KBM-7 (cell line): ENCODE measurements at regions not wholly inside any gene's neighbourhood (a gene's known extent, or its start where the extent isn't known, plus 50 kb on each side); places are given as distances from the start of the nearest gene placed in this dataset.
A peak's percentile ranks its signal among the peaks of the same experiment; 100 is the strongest.
"Not testable (repeated sequence)": the region's sequence is repeated elsewhere in the genome, so short reads cannot be mapped to it uniquely, and the experiment has no call there.

Experiments
- DNase-seq: peaks from one replicate; pipeline ENCODE4 v3.0.0-alpha.2; 2015
- in situ Hi-C: fragments of 300-500 bp; cut with MboI; formaldehyde crosslinking; loops from 2 replicates; pipeline ENCODE4 v1.14.3; 2020; ENCODE audit warnings: low sequenced_read_pairs, low pct_unique_long_range_greater_than_20kb, mixed read lengths

DNA sequence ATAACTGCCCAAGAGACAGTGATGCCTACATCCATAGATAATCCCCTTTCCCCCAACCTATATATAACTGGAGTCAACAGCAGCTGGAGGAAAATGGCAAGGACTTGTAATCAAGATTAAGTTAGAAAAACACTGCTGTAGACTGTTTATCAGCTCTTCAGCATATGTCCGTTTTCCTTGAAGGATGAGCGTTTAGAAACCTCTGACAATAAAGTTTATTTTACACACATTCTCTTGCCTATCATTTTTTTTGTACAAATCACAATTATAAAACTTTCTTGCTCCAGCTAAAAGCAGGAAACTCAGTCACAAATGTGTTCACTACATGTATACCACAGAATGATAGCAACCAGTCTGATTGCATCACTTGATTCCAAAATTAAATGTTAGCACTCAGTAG is 50.8 kb downstream of the PPIAL4G start:
- in situ Hi-C loops = not testable (repeated sequence)

DNA sequence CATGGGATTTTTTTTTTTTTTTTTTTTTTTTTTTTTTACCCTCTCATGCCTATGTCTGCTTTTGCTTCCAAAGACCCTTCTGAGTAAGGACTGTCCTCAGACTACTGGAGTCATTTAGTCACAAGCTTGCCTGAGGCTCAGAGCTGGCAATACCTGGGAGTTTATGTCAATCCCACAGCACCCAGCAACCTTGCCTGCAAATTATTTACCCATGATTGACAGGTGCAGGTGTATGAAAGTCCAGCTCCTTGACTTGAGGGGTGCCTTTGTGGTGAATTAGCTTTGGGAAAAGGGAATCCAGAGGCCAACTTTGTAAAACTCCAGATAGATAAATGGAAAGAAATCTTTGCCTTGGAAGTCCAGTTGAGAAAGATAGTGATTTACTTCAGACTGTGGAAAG is 53.2 kb downstream of the PPIAL4G start:
- DNase-seq = not testable (repeated sequence)

More for the DNA sequence above, 50.8 kb downstream of the PPIAL4G start:
- not testable (repeated sequence) for DNase-seq

DNA sequence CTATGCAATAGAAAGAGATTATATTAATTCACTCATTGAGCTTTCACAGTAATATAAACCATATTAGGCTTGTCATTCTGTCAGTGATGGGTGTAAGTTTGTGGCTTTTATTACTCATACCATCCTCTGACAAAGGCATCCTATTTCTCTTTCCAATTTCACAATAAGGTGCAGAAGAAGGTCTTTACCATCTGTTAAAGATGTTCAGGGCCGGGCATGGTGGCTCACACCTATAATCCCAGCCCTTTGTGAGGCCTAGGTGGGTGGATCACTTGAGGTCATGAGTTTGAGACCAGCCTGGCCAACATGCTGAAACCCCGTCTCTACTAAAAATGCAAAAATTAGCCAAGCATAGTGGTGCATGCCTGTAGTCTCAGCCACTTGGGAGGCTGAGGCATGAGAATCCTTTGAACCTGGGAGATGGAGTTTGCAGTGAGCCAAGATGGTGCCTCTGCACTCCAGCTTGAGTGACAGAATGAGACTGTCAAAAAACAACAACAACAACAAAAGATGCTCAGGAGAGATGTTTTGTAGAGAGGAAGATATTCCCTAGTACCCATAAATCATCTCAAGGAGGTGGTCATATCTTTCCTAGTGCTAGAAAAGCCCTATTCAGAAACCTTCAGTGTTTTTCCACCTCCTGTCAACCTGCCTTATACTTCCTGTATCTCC is 56.0 kb downstream of the PPIAL4G start:
- DNase-seq, in situ Hi-C loops: not testable (repeated sequence)

More for the DNA sequence above, 53.2 kb downstream of the PPIAL4G start:
- in situ Hi-C loops = not testable (repeated sequence)

DNA sequence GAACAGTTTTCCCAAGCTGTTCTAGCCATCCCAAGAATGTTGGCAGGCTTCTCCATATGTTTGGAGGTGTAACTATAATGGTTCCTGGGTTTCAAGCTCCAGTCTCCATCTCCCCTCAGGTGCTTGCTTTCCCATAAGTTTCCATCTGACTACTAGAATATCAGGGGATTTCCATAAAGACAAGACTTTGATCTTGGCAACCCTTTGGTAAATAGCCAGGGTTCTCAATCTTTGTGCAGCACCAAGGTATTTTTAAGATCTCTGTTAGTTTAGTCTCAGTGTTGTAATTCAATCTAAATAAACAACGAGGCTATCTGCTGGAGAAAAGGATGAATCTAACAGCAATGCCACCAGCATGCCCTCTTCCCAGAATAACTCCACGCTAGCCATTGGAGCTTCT is 56.7 kb downstream of the PPIAL4G start:
- in situ Hi-C loops, DNase-seq: not testable (repeated sequence)

DNA sequence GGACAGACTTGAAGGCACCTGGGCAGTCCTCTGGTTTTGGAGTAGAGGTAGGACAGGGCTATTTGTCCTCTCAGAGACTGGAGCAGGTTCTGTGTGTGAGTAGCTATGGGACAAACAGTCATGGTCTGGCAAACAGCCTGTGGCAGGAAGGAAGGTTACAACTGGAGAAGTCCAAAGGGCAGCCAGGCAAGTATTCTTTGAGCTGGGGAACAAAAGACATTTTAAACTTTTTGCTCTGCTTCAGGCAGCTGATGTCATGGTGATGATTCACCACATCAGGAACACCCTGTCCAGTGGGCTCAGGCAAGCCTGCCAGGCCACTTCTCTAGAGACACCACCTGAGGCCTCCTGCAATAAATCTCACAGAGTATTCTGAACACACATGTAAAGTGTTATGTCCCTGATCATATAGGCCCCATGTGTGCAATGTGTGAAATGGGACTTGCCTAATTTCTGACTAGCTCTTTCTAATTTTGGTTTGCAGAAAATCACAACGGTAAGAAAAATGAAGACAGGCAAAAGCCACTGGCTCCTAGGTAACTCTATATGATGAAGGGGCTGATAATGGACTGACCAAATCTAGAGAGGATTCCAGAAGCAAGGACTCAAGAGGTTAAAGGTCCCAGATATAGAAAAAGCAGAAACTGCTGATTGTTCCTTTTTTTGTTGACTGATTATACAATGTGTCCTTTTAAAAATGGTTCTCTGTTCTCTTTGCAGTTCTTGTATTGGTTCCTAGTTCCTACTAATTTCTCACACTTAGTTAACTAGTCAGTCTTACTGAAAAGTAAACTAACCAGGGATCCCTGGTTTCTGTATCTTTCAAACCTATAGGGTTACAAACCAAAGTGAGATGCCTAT is 58.7 kb downstream of the PPIAL4G start:
- in situ Hi-C loops = not testable (repeated sequence)
- DNase-seq = peak; percentile 8

DNA sequence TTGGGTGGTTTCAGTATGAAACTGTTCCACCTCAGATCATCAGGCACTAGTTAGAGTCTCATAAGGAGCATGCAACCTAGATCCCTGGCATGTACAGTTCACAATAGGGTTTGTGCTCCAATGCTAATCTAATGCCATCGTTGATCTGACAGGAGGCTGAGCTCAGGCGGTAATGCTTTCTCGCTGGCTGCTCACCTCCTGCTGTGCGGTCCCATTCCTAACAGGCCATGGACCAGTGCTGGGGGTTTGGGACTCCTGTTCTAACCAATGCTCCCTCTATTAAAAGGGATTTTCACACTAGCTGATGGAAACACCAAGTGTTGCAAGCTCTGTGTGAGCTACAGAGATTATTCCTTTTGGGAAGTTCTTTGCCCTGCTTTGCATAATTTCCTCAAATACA is 60.2 kb downstream of the PPIAL4G start:
- DNase-seq, in situ Hi-C loops: not testable (repeated sequence)

DNA sequence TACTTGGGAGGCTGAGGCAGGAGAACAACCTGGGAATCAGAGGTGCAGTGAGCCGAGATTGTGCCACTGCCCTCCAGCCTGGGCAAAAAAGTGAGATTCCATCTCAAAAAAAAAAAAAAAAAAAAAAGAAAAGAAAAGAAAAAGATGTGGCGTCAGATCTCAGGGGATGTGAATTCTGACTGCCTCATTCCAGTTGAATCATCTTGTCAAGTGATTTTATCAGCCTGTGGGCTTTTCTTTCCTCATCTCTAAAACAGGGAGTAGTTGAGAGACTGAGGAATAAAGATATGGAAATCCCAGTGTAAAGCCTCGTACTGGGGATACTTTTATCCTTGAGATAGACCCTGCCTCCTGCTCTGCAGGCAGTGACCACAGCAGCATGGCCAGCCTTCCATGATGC is 65.9 kb downstream of the PPIAL4G start:
- DNase-seq, in situ Hi-C loops: not testable (repeated sequence)

DNA sequence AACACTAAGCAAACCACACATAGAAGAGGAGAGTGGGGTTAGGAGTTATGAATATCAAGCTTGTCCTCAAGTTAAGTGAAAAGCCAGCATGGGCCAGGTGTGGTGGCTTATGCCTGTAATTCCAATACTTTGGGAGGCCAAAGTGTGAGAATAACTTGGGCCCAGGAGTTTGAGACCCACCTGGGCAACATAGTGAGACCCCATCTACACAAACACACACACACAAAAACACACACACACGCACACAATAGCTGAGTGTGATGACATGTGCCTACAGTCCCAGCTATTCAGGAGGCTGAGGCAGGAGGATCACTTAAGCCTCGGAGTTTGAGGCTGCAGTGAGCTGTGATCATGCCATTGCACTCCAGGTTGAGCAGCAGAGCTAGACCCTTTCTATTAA is 69.7 kb downstream of the PPIAL4G start:
- DNase-seq, in situ Hi-C loops: not testable (repeated sequence)

DNA sequence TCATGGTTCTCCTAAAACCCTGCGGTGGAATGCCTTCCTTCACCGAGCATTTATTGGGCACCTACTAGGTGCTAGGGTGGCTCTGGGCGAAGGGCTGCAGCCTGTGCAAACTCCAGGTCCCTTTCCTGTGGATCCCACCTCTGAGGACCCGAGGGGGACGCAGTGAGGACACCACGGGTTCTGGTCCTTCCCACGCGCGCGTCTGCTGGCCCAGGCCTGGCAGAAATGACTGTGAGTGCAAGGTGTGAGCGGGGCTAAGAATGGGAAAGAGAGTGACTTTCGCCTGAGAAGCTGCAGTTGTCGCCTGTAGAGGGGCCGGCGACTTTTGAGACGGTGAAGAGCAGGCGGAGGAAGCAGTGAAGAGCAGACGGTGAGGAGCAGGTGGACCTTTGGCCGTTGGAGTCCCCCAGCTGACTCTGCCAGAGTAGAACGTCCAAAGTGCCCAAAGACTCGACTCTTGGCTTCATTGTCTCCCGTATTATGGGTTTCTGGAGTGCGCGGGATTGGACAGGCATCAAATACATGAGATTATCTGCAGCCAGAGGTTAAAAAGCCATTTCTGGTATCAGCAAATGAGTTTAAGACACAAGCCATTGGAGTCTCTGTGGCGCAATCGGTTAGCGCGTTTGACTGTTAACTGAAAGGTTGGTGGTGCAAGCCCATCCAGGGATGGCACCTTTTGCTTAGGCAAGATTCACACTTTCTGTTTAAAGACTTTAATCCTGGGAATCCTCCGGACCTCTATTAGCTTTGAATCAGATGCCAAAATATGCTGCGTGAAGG is 78.1 kb downstream of the PPIAL4G start:
- DNase-seq, in situ Hi-C loops: not testable (repeated sequence)

DNA sequence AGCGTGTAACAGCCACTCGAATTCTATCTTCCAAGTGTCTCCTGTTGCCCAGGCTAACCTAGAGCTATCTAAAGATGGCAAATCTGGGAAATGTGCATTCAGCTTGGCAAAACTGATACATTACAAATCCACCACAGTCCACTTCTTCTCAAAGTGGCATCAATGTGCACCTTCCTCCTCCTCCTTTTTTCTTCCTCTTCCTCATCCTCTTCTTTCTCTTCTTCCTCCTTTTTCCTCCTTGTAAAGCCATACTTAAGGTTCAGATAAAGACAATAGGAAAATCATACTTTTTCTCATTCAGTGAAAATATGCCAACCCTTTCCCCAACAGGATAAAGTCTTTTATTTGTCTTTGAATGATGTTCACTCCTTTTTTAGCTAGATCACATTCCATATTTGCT is 79.2 kb downstream of the PPIAL4G start:
- DNase-seq, in situ Hi-C loops: not testable (repeated sequence)

DNA sequence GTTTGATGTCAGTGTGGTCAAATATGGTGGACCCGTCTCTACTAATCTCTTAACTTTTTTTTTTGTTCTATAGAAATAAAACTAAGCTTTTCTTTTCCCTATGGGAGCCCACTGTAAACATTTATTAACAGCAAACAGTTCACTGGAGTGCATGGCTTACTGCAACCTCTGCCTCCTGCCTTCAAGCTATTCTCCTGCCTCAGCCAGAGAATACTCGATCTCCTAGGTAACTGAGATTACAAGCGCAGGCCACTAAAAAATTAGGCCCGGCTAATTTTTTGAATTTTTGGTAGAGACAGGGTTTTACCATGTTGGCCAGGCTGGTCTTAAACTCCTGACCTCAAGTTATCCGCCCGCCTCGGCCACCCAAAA is 80.0 kb downstream of the PPIAL4G start:
- in situ Hi-C loops, DNase-seq: not testable (repeated sequence)

DNA sequence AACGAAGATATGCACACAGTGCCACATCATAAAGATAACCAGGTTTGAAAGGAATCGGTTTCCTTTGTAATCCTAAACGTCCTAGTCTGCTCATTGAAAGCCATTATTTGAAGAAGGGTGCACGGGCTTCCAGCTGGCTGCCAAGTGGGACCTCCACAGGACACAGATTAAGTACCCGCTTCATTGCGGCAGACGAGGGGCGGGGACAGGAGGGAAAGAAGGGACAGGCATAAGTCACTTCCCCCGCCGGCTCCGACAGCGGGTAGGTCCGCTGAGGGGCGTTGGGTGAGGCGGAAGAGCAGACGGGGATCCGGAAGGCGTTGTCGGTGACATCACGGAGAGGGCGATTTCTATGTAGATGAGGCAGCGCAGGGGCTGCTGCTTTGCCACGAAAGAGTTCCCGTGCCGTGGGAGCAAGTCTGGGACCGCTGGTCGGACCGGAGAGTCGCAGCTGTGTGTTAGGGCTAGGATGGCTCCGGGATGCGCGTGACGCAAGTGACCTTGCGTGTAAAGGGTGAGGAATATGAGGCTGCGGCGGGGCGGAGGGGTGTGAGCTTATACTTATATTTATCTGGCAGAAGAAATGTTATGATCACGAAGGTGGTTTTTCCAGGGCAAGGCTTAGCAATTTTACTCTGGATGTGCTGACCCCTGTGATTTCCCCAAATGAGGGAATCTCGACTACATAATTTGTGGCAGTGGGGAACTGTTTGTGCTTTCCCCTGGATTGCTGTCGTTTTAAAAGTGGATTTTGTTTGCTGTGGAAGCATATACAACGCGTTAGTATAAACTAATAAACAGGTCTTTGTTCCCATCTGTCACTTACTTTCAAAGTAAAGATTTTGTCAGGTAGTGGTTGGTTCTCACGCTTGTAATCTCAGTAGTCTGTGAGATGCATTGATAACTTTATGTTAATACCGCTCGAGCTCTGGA is 80.7 kb downstream of the PPIAL4G start:
- DNase-seq = peak; percentile 89
- in situ Hi-C loops = not testable (repeated sequence)

DNA sequence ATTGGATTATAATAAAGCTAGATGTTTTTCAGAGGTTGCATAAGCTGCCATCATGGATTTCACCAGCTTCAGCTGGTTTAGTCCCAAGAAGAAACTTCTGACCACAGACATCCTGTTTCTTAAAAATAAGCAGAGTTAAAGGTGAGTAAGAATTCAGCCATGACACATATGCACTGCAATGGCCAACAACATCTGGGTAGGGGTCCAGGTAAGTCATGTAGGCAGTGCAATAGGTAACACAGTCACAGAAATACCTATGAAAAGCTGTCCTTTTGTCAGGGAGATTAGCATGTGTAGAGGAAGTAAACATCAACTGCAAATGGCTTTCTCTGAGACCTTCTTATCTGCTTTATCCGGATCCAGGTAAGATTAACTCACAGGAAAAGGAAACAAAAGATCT is 85.6 kb downstream of the PPIAL4G start:
- in situ Hi-C loops = not testable (repeated sequence)
- DNase-seq = peak; percentile 19

DNA sequence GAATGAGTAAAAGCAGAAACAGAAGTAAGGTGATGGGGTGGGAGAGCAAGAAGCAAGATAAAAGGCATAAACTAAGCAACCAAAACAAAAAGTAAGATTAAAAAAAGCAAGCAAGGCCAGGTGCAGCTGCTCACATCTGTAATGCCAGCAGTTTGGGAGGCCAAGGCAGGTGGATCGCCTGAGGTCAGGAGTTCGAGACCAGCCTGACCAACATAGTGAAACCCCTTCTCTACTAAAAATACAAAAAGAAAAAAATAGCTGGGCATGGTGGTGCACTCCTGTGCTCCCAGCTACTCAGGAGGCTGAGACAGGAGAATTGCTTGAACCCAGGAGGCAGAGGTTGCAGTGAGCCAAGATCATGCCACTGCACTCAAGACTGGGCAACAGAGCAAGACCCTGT is 90.6 kb downstream of the PPIAL4G start:
- DNase-seq, in situ Hi-C loops: not testable (repeated sequence)

DNA sequence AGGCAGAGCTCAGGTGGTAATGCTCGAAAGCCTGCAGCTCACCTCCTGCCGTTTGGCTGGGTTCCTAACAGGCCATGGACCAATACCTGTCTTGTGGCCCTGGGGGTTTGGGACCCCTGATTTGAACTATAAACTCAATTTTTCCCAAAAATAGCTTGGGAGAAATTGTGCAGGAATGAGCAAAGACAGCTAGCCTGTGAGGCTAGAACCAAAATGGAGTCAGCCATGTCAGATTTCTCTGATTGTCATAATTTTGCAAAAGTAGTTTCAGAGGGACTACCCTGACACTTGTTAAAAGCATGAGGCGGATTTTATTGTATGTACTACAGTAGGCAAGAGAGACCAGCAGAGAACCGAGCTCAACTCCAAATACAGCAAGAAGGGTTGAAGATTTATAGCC is 91.8 kb downstream of the PPIAL4G start:
- DNase-seq, in situ Hi-C loops: not testable (repeated sequence)

DNA sequence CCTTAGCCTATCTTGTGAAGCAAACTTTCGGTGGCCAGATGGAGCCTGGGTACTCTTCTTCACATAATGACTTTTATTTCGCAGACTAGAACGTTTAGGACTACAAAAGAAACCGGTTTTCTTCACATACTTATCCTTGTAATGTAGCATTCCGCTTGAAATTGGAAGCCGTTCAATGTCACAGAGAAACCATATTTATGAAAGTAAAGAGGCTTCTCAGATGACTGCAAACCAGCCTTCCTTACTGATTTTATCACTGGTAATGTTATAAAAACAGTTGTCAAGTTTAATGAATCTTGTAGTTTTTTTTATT is 94.1 kb downstream of the PPIAL4G start:
- DNase-seq = no peak
- in situ Hi-C loops = no loop called here

DNA sequence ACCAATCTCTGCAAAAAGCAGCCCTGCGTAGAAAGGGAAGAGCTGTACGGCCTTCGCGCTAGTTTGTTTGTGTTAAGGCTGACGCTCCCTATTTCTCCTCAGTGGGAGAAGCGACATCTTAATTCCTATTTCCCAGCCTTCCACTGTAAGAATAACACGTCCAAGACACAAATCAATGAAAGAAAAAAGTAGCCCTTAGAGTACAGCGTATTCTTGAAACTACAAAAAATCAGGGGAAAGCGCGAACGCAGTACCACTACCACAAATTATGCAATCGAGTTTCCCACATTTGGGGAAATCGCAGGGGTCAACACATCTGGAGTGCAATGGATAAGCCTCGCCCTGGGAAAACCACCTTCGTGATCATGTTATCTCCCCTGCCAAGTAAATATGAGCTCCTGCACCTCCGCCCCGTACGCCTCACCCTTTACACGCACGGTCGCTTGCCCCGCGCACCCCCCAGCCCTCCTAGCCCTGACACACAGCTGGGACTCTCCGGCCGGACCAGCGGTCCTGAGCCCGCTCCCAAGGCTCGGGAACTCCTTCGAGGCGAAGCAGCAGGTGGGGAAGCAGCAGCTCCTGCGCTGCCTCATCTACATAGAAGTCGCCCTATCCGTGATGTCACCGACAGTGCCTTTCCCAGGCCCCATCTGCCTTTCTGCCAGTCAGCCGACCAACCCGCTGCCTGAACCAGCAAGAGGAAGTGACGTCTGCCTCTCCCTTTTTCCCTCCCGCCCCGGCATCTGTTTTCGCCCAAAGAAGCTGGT is 94.7 kb downstream of the PPIAL4G start:
- no peak for DNase-seq
- in situ Hi-C loops = no loop called here

DNA sequence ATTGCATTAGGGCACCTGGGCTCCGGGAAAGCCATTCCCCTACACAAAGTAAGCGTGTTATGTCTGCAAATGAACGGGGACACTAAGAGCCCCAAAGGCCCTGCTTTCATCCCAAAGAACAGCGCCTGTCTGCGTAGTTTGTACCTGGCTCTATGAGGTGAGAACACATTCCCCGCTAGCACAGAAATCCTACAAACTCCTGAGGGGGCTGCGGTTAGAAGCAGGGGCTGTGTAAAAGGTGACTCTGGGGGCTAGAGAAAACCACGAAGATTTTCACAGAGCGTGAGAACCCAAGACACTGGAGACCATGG is 95.2 kb downstream of the PPIAL4G start:
- DNase-seq, in situ Hi-C loops: not testable (repeated sequence)
